Sigmoid colon (tissue), 4 donors: ENCODE measurements at regions not wholly inside any gene's neighbourhood (a gene's known extent, or its start where the extent isn't known, plus 50 kb on each side); places are given as distances from the start of the nearest gene placed in this dataset.

Experiments
- CTCF ChIP-seq, 4 experiments: fragments of 450-650 bp in 3 of 4; fragments of 200-600 bp in 1 of 4; IDR thresholded peaks; one replicate each; pipeline ENCODE4 v1.5.1; 2016 to 2019; ENCODE audit warnings: antibody characterized with exemption in 4 of 4, mild to moderate bottlenecking in 3 of 4, moderate library complexity in 2 of 4
- EP300 ChIP-seq, 4 donors: sonication (generic); formaldehyde crosslinking; IDR thresholded peaks; one replicate each; pipeline ENCODE4 v1.6.1; 2017; ENCODE audit warnings: antibody characterized with exemption in 4 of 4
- POLR2A ChIP-seq, 2 donors: fragments of 450-650 bp; IDR thresholded peaks; one replicate each; pipeline ENCODE4 v1.6.1; 2016; ENCODE audit warnings: antibody characterized with exemption in 2 of 2, mild to moderate bottlenecking in 2 of 2, moderate library complexity in 2 of 2

GRCh38 chr2:84204995-84205394, 254.1 kb downstream of the SUCLG1 start:
- TF ChIP-seq CTCF (IDR thresholded peaks at IDR 0.05) (no peak), POLR2A (IDR thresholded peaks at IDR 0.05) (no peak), EP300 (IDR thresholded peaks at IDR 0.05) (no peak)
